PC-3 (cell line): ENCODE measurements at regions not wholly inside any gene's neighbourhood (a gene's known extent, or its start where the extent isn't known, plus 50 kb on each side); places are given as distances from the start of the nearest gene placed in this dataset.

ENCODE experiments used
- ATAC-seq: fragments of 200-7000 bp; cut with Tn5 transposase; 2 replicates; pipeline ENCODE4 v1.9.1; 2020; ENCODE audit warnings: mild to moderate bottlenecking, moderate library complexity
- BruUV-seq: library from RNA; stranded (reverse); fragments of 400-500 nt; replicated peaks from 2 replicates; lab custom pipeline; 2021; lab: Mats Ljungman, UMichigan
- CTCF ChIA-PET: fragments of 300-600 bp; sonication (Branson Sonifier 250); formaldehyde crosslinking; loops from one replicate; lab custom pipeline; 2022; ENCODE audit warnings: antibody characterized with exemption; lab: Charles Lee
- POLR2A ChIA-PET: fragments of 300-600 bp; sonication (Branson Sonifier 250); formaldehyde crosslinking; loops from one replicate; lab custom pipeline; 2022; ENCODE audit warnings: antibody characterized with exemption; ENCODE audit not compliant: unreplicated experiment; lab: Charles Lee
- DNase-seq: peaks from one replicate; pipeline ENCODE4 v3.0.0-alpha.2; 2015
- H2AFZ ChIP-seq: fragments of 300-600 bp; sonication (generic); 2 replicates; pipeline ENCODE4 v1.6.0; 2016; ENCODE audit warnings: antibody characterized with exemption, low read length
- H3F3A ChIP-seq: fragments of 300-600 bp; sonication (generic); one replicate; pipeline ENCODE4 v1.6.0; 2017; ENCODE audit warnings: antibody characterized with exemption, low read length, control low read depth, mild to moderate bottlenecking; ENCODE audit not compliant: unreplicated experiment
- H3K27ac ChIP-seq: fragments of 300-600 bp; sonication (generic); 2 replicates; pipeline ENCODE4 v1.5.1; 2016; ENCODE audit warnings: mild to moderate bottlenecking, low read length
- H3K27me3 ChIP-seq: fragments of 300-600 bp; sonication (generic); 2 replicates; pipeline ENCODE4 v1.6.1; 2016; ENCODE audit warnings: low read length, mixed read lengths
- H3K36me3 ChIP-seq: fragments of 300-600 bp; sonication (generic); 2 replicates; pipeline ENCODE4 v1.6.1; 2016; ENCODE audit warnings: low read depth, mixed run types, low read length, mixed read lengths
- H3K4me1 ChIP-seq: fragments of 300-600 bp; sonication (generic); 2 replicates; pipeline ENCODE4 v1.5.1; 2016; ENCODE audit warnings: low read length; ENCODE audit not compliant: insufficient read depth
- H3K4me2 ChIP-seq: fragments of 300-600 bp; sonication (generic); 2 replicates; pipeline ENCODE4 v1.6.0; 2016; ENCODE audit warnings: low read length
- H3K4me3 ChIP-seq: fragments of 300-600 bp; sonication (generic); 2 replicates; pipeline ENCODE4 v1.5.1; 2016; ENCODE audit warnings: mild to moderate bottlenecking, low read length, mixed read lengths
- H3K79me2 ChIP-seq: fragments of 300-600 bp; sonication (generic); 2 replicates; pipeline ENCODE4 v1.6.1; 2017; ENCODE audit warnings: low read length, mixed read lengths
- H3K9ac ChIP-seq: fragments of 300-600 bp; sonication (generic); 2 replicates; pipeline ENCODE4 v1.6.0; 2016; ENCODE audit warnings: mild to moderate bottlenecking, low read length
- H3K9me2 ChIP-seq: fragments of 300-600 bp; sonication (generic); replicated peaks from 2 replicates; pipeline ENCODE4 v1.6.1; 2016; ENCODE audit warnings: mixed run types, low read length, mixed read lengths
- H3K9me3 ChIP-seq: fragments of 300-600 bp; sonication (generic); 2 replicates; pipeline ENCODE4 v1.6.1; 2016; ENCODE audit warnings: low read length, mixed read lengths
- H4K20me1 ChIP-seq: fragments of 300-600 bp; sonication (generic); 2 replicates; pipeline ENCODE4 v1.6.1; 2016; ENCODE audit warnings: low read length, mixed read lengths
- EZH2 ChIP-seq: fragments of 300-600 bp; sonication (generic); IDR thresholded peaks from one replicate; pipeline ENCODE4 v1.6.1; 2017; ENCODE audit warnings: antibody characterized with exemption, mild to moderate bottlenecking, low read length; ENCODE audit not compliant: unreplicated experiment
- EZH2phosphoT487 ChIP-seq: fragments of 300-600 bp; sonication (generic); IDR thresholded peaks from 2 replicates; pipeline ENCODE4 v1.6.1; 2018; ENCODE audit warnings: mild to moderate bottlenecking, antibody characterized with exemption, low read length, borderline replicate concordance
- intact Hi-C: fragments of 100-400 bp; cut with micrococcal nuclease; formaldehyde crosslinking; loops from 2 replicates; pipeline ENCODE4 v1.9.0; 2023
- TF ChIP-seq, protein P1 (sequence below): fragments of 300-600 bp; sonication (generic); conservative IDR thresholded peaks from 2 replicates; pipeline ENCODE4 v1.5.1; 2017; ENCODE audit warnings: antibody characterized with exemption, low read depth, mild to moderate bottlenecking, low read length

DNA sequence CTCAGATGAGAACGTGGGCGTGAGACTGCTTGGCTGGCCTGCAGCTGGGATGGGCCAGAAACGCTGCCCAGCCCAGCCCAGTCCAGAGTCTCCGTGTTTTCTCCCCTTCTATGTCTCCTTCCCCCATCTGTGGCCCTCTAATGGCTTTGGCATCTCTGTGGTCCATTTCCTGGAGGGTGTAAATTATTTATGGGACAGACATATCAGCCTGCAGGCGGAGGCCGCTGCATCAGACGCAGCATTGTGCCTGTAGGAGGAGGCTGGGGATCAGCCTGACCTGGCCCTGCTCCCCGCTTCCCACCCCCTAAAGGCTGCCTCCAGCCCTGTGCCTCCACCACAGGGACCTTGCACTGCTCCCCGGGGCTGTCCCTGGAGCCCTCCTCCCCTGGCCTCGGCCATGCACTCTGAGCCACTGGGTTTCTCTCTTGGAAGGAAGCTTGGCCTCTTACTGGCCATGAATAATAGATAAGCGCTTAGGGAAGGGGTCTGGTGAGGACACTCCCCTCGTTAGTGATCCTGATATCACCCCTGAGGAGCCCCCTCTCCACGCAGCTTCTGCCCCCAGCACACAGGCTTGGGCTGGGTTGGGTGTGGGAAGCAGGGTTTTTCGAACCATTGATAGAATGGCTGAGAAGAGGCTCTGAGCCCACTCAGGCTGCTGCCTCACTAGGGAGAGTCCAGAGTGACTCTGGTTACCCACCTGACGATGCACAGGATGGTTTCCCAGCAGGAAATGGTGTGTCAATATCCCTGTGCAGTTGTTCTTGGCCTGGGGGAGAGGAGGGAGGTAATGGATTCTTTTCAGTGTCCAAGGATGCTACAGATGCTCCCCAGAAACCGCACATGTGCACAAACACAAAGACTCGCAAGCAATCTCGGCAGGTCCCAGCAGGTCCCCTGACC, 185.5 kb downstream of the MYCN start:
- CTCF ChIA-PET, result no interaction called here
- ATAC-seq, result no peak
- H3K4me1 ChIP-seq, result no peaks in the 10 kb centered on the region

DNA sequence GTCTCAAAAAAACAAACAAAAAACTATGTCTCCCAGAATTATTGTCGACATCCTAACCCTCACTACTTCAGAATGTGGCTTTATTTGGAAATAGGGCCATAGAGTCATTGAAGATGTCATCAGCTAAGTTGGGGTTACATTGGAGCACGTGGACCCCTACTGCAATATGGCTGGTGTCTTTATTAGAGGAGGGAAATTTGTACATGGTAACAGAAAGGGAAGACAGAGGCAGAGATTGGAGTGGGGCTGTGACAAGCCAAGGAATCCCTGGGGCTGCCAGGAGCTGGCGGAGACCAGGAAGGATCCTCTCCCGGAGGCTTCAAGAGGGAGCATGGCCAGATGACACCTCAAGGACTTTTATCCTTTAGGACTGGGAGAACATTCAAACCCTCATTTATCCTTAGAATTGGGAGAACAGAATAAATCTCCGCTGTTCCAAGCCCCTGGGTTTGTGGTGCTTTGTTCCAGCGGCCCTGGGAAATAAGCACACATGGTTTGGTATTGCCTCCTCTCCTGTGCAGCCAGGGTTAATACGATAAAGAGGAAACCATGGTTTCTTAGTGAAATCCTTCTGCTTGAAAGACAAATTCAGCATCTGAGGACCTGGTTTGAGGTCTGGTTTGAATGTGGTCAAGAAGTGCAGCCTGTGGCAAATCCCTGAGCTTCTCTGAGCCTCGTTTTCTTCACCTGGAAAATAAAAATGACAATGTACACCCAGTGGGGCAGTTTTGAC, 184.7 kb downstream of the MYCN start:
- Histone ChIP-seq H3K79me2 (no peaks in the 10 kb centered on the region), H3K27ac (no peak overlapping the region), H2AFZ (no peak overlapping the region), H3K9ac (no peak overlapping the region), H3K9me2 (no peaks in the 10 kb centered on the region), H3K27me3 (no peaks in the 10 kb centered on the region), H3K4me1 (no peaks in the 10 kb centered on the region), H3F3A (no peaks in the 10 kb centered on the region), H3K4me2 (no peak overlapping the region), H3K4me3 (no peak overlapping the region), H3K9me3 (no peaks in the 10 kb centered on the region), H4K20me1 (no peaks in the 10 kb centered on the region), H3K36me3 (no peaks in the 10 kb centered on the region)
- ChIA-PET POLR2A (no interaction called here), CTCF (no interaction called here)
- ATAC-seq (no peak), DNase-seq (no peak)
- no TSS peak for BruUV-seq
- TF ChIP-seq, protein P1, sequence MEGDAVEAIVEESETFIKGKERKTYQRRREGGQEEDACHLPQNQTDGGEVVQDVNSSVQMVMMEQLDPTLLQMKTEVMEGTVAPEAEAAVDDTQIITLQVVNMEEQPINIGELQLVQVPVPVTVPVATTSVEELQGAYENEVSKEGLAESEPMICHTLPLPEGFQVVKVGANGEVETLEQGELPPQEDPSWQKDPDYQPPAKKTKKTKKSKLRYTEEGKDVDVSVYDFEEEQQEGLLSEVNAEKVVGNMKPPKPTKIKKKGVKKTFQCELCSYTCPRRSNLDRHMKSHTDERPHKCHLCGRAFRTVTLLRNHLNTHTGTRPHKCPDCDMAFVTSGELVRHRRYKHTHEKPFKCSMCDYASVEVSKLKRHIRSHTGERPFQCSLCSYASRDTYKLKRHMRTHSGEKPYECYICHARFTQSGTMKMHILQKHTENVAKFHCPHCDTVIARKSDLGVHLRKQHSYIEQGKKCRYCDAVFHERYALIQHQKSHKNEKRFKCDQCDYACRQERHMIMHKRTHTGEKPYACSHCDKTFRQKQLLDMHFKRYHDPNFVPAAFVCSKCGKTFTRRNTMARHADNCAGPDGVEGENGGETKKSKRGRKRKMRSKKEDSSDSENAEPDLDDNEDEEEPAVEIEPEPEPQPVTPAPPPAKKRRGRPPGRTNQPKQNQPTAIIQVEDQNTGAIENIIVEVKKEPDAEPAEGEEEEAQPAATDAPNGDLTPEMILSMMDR, result no peak
- TF ChIP-seq EZH2 (no peak), EZH2phosphoT487 (no peak)
- intact Hi-C loops, result no loop called here

More for the DNA sequence above, 185.5 kb downstream of the MYCN start:
- intact Hi-C loops, result no loop called here
- no peak for TF ChIP-seq EZH2phosphoT487
- TF ChIP-seq EZH2, result no peak
- TF ChIP-seq, protein P1, result no peak
- no peaks in the 10 kb centered on the region for H3K9me2 ChIP-seq
- no peaks in the 10 kb centered on the region for H3F3A ChIP-seq
- POLR2A ChIA-PET, result no interaction called here
- H3K4me2 ChIP-seq, result no peak overlapping the region
- H3K36me3 ChIP-seq, result no peaks in the 10 kb centered on the region
- no peaks in the 10 kb centered on the region for H3K79me2 ChIP-seq
- H3K9me3 ChIP-seq, result no peaks in the 10 kb centered on the region
- no peak overlapping the region for H3K27ac ChIP-seq
- no peaks in the 10 kb centered on the region for H3K27me3 ChIP-seq
- H2AFZ ChIP-seq, result no peak overlapping the region
- no peaks in the 10 kb centered on the region for H4K20me1 ChIP-seq
- H3K4me3 ChIP-seq, result no peak overlapping the region
- DNase-seq, result no peak
- H3K9ac ChIP-seq, result no peak overlapping the region
- no TSS peak for BruUV-seq
